H9 (cell line): ENCODE measurements at regions not wholly inside any gene's neighbourhood (a gene's known extent, or its start where the extent isn't known, plus 50 kb on each side); places are given as distances from the start of the nearest gene placed in this dataset.

ENCODE experiments used
- DNase-seq: peaks from one replicate; pipeline ENCODE4 v3.0.0-alpha.2; 2017
- H2AFZ ChIP-seq: one replicate; pipeline ENCODE4 v1.6.1; 2013; ENCODE audit warnings: mild to moderate bottlenecking, low read length, control low read depth, moderate library complexity
- H2AK5ac ChIP-seq: 2 replicates; pipeline ENCODE4 v1.6.1; 2013; ENCODE audit warnings: low read length, control low read depth, mixed read lengths; ENCODE audit not compliant: insufficient read length
- H2BK120ac ChIP-seq: one replicate; pipeline ENCODE4 v1.6.1; 2013; ENCODE audit warnings: low read depth, mild to moderate bottlenecking, low read length, control low read depth, inconsistent platforms; ENCODE audit not compliant: poor library complexity, severe bottlenecking
- H2BK12ac ChIP-seq: 2 replicates; pipeline ENCODE4 v1.6.1; 2013; ENCODE audit warnings: low read length, control low read depth, mixed read lengths, low read depth; ENCODE audit not compliant: insufficient read length
- H2BK15ac ChIP-seq: 2 replicates; pipeline ENCODE4 v1.6.1; 2013; ENCODE audit warnings: low read depth, low read length, control low read depth
- H2BK20ac ChIP-seq: one replicate; pipeline ENCODE4 v1.6.1; 2013; ENCODE audit warnings: low read depth, mild to moderate bottlenecking, low read length, control low read depth, inconsistent platforms; ENCODE audit not compliant: poor library complexity, severe bottlenecking
- H2BK5ac ChIP-seq: 2 replicates; pipeline ENCODE4 v1.6.1; 2013; ENCODE audit warnings: low read length, control low read depth, mixed read lengths; ENCODE audit not compliant: insufficient read length
- H3K14ac ChIP-seq: 2 replicates; pipeline ENCODE4 v1.6.1; 2013; ENCODE audit warnings: low read length, control low read depth; ENCODE audit not compliant: insufficient read depth
- H3K18ac ChIP-seq: 2 replicates; pipeline ENCODE4 v1.6.1; 2013; ENCODE audit warnings: low read depth, mild to moderate bottlenecking, mixed read lengths, low read length, control low read depth; ENCODE audit not compliant: insufficient read length
- H3K23ac ChIP-seq: 2 replicates; pipeline ENCODE4 v1.6.1; 2013; ENCODE audit warnings: low read length, control low read depth, mixed read lengths, low read depth; ENCODE audit not compliant: insufficient read length
- H3K23me2 ChIP-seq: 2 replicates; pipeline ENCODE4 v1.6.1; 2013; ENCODE audit warnings: low read depth, mild to moderate bottlenecking, mixed read lengths, low read length, control low read depth; ENCODE audit not compliant: insufficient read length, poor library complexity, severe bottlenecking
- H3K27ac ChIP-seq: 2 replicates; pipeline ENCODE4 v1.5.1; 2013; ENCODE audit warnings: low read length, control low read depth, mixed read lengths, low read depth; ENCODE audit not compliant: insufficient read length
- H3K27me3 ChIP-seq: 2 replicates; pipeline ENCODE4 v1.6.1; 2013; ENCODE audit warnings: low read length, control low read depth, inconsistent platforms; ENCODE audit not compliant: insufficient read depth
- H3K4ac ChIP-seq: 2 replicates; pipeline ENCODE4 v1.6.1; 2013; ENCODE audit warnings: low read depth, mild to moderate bottlenecking, control low read depth, inconsistent platforms, low read length, moderate library complexity
- H3K4me1 ChIP-seq: 2 replicates; pipeline ENCODE4 v1.6.1; 2013; ENCODE audit warnings: low read length, control low read depth, inconsistent platforms; ENCODE audit not compliant: insufficient read depth
- H3K4me2 ChIP-seq: 2 replicates; pipeline ENCODE4 v1.6.1; 2013; ENCODE audit warnings: low read length, control low read depth, mixed read lengths; ENCODE audit not compliant: insufficient read length, insufficient read depth
- H3K56ac ChIP-seq: 2 replicates; pipeline ENCODE4 v1.6.1; 2013; ENCODE audit warnings: low read depth, mild to moderate bottlenecking, mixed read lengths, low read length, control low read depth; ENCODE audit not compliant: insufficient read length
- H3K79me1 ChIP-seq: 2 replicates; pipeline ENCODE4 v1.6.1; 2013; ENCODE audit warnings: low read depth, mild to moderate bottlenecking, moderate library complexity, low read length, control low read depth, inconsistent platforms; ENCODE audit not compliant: insufficient read depth, poor library complexity, severe bottlenecking
- H3K79me2 ChIP-seq: 2 replicates; pipeline ENCODE4 v1.6.1; 2013; ENCODE audit warnings: low read length, control low read depth, inconsistent platforms; ENCODE audit not compliant: insufficient read depth
- H3K9ac ChIP-seq: 2 replicates; pipeline ENCODE4 v1.6.1; 2013; ENCODE audit warnings: low read length, control low read depth, mixed read lengths; ENCODE audit not compliant: insufficient read length; ENCODE audit errors: extremely low read depth
- H3K9me3 ChIP-seq: one replicate; pipeline ENCODE4 v1.6.1; 2013; ENCODE audit warnings: low read depth, low read length, inconsistent platforms; ENCODE audit not compliant: control insufficient read depth
- H3T11ph ChIP-seq: one replicate; pipeline ENCODE4 v1.6.1; 2013; ENCODE audit warnings: mild to moderate bottlenecking, low read length, control low read depth, inconsistent platforms
- H4K20me1 ChIP-seq: one replicate; pipeline ENCODE4 v1.6.1; 2013; ENCODE audit not compliant: control insufficient read depth, insufficient read length, insufficient read depth
- H4K5ac ChIP-seq: 2 replicates; pipeline ENCODE4 v1.6.1; 2013; ENCODE audit warnings: low read depth, mild to moderate bottlenecking, mixed read lengths, low read length, control low read depth; ENCODE audit not compliant: insufficient read length
- H4K8ac ChIP-seq: replicated peaks from 2 replicates; pipeline ENCODE4 v1.6.1; 2013; ENCODE audit warnings: low read length, control low read depth, mixed read lengths, low read depth; ENCODE audit not compliant: insufficient read length
- H4K91ac ChIP-seq: 2 replicates; pipeline ENCODE4 v1.6.1; 2013; ENCODE audit warnings: low read depth, mild to moderate bottlenecking, moderate library complexity, mixed read lengths, low read length, control low read depth; ENCODE audit not compliant: insufficient read length
- H3K27ac Mint-ChIP-seq, 3 experiments: 2 replicates in 2 of 3; 3 replicates in 1 of 3; pipeline ENCODE4 v1.8.0; 2020 to 2021; ENCODE audit warnings: mixed read lengths in 3 of 3, mild to moderate bottlenecking in 1 of 3, moderate library complexity in 1 of 3
- H3K27me3 Mint-ChIP-seq: 2 replicates; pipeline ENCODE4 v1.8.0; 2021; ENCODE audit warnings: low read depth, mild to moderate bottlenecking, moderate library complexity, mixed read lengths
- H3K36me3 Mint-ChIP-seq, 3 experiments: 2 replicates in 2 of 3; 3 replicates in 1 of 3; pipeline ENCODE4 v1.8.0; 2020 to 2021; ENCODE audit warnings: low read depth in 3 of 3, mixed read lengths in 3 of 3; ENCODE audit not compliant: insufficient read depth in 1 of 3
- H3K4me1 Mint-ChIP-seq, 2 experiments: 2 replicates each; pipeline ENCODE4 v1.8.0; 2020; ENCODE audit warnings: mixed read lengths in 2 of 2
- H3K4me3 Mint-ChIP-seq, 2 experiments: 2 replicates in 1 of 2; 3 replicates in 1 of 2; pipeline ENCODE4 v1.8.0; 2020 to 2021; ENCODE audit warnings: mild to moderate bottlenecking in 2 of 2, mixed read lengths in 2 of 2, moderate library complexity in 1 of 2
- H3K9me3 Mint-ChIP-seq, 2 experiments: 2 replicates in 1 of 2; 3 replicates in 1 of 2; pipeline ENCODE4 v1.8.0; 2020; ENCODE audit warnings: mild to moderate bottlenecking in 2 of 2, mixed read lengths in 2 of 2, moderate library complexity in 1 of 2
- CTCF ChIP-seq: fragments of 200-600 bp; sonication (generic); conservative IDR thresholded peaks from 3 replicates; pipeline ENCODE4 v1.8.0; 2021; ENCODE audit warnings: antibody characterized with exemption, mild to moderate bottlenecking
- WGBS: extraction: QIAGEN DNeasy Blood & Tissue Kit; methylation state at CpG from one replicate; pipeline ENCODE4 v1.1.7; 2013; ENCODE audit warnings: missing lambda C conversion rate, low lambda C conversion rate, mixed read lengths; ENCODE audit not compliant: insufficient read length; ENCODE audit errors: extremely low coverage; 5-methylcytosine and 5-hydroxymethylcytosine counted together

GRCh38 chr4:125538670-125539069 is 223.9 kb downstream of the FAT4 start:
- peaks cover 8 to 21% (median 19%) of the 10 kb centered on the region in 3 experiments; a peak in 6 of 7 replicates for H3K36me3 Mint-ChIP-seq
- Histone ChIP-seq H4K5ac (no peak overlapping the region), H3T11ph (no peak overlapping the region), H3K9me3 (no peaks in the 10 kb centered on the region), H3K56ac (no peak overlapping the region), H2BK12ac (no peak overlapping the region), H3K9ac (no peak overlapping the region), H3K79me1 (no peaks in the 10 kb centered on the region), H2BK120ac (no peak overlapping the region), H2AFZ (peak overlapping the region; percentile 22), H2AK5ac (no peak overlapping the region), H2BK20ac (no peak overlapping the region), H3K4me2 (no peak overlapping the region), H3K23me2 (no peaks in the 10 kb centered on the region), H3K27ac (no peak overlapping the region), H3K23ac (no peak overlapping the region), H3K79me2 (no peaks in the 10 kb centered on the region; the same call in 1 of the 2 replicates), H3K4me1 (no peaks in the 10 kb centered on the region), H2BK15ac (no peak overlapping the region), H4K8ac (no peak overlapping the region), H4K91ac (no peak overlapping the region), H3K4ac (no peak overlapping the region), H3K14ac (no peak overlapping the region), H2BK5ac (no peak overlapping the region), H3K27me3 (no peaks in the 10 kb centered on the region), H3K18ac (no peak overlapping the region), H4K20me1 (no peaks in the 10 kb centered on the region)
- no CpG with 5 or more reads among the region's 1 CpG for WGBS
- no peak overlapping the region for H3K27ac Mint-ChIP-seq
- peaks cover 3 to 5% of the 10 kb centered on the region in 2 experiments; a peak in 2 of 4 replicates for H3K4me1 Mint-ChIP-seq
- TF ChIP-seq CTCF, result no peak
- DNase-seq, result no peak
- H3K27me3 Mint-ChIP-seq, result no peaks in the 10 kb centered on the region
- H3K9me3 Mint-ChIP-seq, result peaks cover 13 to 21% of the 10 kb centered on the region in 2 experiments
- no peak overlapping the region for H3K4me3 Mint-ChIP-seq
